GM18858 (cell line): ENCODE measurements at regions not wholly inside any gene's neighbourhood (a gene's known extent, or its start where the extent isn't known, plus 50 kb on each side); places are given as distances from the start of the nearest gene placed in this dataset.

Experiments used
- ATAC-seq: cut with Tn5 transposase; IDR thresholded peaks from one replicate; pipeline ENCODE4 v1.9.1; 2021; ENCODE audit not compliant: unreplicated experiment

- ATAC-seq = no peak
These were observed 189.0 kb upstream of the CELF2 start for GRCh38 chr10:10828623-10829022.

DNA sequence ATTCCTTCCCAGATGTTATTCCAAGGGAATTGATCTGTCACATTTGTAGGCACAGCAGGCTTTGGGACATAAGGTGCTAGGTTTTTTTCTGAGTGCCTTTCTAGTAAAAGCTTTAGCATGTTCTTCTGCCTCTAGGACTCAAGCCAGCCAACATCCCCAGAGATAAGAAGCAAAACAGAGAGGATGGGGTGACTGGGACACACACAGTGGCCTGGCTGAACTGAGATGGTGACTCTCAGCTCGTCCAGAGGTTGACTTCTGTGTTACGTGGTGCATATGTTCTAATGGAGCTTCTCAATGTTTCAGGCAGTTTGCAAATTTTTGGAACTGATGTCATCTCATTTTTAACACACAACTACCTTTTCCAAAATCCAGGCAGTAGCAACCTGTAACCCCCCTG, 188.1 kb upstream of the CELF2 start:
- no peak for ATAC-seq

- no peak for ATAC-seq
These were observed 187.2 kb upstream of the CELF2 start for GRCh38 chr10:10830293-10830986.

DNA sequence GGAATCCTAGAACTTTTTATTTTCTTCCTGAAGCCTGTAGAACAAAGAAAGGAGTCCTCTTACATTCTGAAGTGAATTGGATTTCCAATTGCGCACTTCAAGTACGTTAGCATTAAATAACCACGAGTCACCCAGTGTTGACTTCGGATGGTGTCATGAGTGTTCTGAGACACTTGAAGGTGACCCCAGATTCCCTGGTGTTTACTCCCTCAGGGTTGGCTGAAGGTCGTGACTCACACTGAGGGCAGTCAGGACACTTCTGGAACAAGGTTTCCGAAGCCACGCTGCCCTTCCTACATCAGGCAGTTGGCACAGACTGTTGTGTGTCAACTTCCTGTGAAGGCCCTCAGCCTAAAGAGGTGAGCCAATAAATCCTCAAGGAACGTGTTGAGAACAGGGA, 186.6 kb upstream of the CELF2 start:
- no peak for ATAC-seq

DNA sequence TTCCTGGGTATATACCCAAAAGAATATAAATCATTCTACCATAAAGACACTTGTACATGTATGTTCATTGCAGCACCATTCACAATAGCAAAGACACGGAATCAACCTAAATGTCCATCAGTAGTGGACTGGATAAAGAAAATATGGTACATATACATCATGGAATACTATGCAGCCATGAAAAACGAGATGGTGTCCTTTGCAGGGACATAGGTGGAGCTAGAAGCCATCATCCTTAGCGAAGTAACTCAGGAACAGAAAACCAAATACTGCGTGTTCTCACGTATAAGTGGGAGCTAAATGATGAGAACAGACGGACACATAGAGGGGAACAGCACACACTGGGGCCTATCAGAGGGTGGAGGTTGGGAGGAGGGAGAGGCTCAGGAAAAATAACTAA, 183.7 kb upstream of the CELF2 start:
- no peak for ATAC-seq

DNA sequence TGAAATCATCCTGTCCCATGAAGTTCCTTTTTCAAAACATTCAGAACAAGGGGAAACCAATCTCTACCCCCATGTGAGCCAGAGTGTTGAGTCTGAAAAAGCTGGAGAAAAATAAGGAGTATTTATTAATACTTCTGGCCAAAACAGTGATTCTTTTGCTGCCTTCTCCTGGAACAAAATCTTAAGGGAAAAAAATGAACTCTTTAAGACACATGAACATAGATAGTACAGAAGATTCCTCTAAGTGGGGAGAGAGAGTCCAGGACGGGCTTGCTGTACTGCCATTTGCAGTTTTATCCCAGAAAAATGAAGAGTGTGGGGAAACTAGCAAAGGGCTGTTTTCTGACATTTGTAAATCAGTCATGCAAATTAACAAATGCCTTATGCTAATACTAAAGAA, 173.4 kb upstream of the CELF2 start:
- no peak for ATAC-seq

DNA sequence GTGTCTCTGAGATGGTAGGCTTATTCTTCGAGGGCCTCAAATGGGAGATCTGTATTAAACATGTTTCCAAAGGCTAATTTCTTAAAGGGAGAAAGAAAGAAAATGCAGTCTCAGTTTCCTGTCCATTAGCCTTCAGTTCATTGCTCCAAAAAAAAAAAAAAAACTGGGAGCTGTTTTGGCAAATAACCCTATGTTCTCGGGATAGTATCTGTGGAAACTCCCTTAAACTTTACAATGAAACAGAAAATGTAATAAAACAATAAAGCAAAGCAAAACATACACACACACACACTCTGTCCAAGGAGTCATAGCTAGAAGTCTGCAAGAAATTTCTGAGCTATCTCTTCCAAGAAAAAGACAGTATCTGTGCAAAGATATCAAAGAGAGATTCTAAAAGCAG, 172.5 kb upstream of the CELF2 start:
- ATAC-seq = no peak

DNA sequence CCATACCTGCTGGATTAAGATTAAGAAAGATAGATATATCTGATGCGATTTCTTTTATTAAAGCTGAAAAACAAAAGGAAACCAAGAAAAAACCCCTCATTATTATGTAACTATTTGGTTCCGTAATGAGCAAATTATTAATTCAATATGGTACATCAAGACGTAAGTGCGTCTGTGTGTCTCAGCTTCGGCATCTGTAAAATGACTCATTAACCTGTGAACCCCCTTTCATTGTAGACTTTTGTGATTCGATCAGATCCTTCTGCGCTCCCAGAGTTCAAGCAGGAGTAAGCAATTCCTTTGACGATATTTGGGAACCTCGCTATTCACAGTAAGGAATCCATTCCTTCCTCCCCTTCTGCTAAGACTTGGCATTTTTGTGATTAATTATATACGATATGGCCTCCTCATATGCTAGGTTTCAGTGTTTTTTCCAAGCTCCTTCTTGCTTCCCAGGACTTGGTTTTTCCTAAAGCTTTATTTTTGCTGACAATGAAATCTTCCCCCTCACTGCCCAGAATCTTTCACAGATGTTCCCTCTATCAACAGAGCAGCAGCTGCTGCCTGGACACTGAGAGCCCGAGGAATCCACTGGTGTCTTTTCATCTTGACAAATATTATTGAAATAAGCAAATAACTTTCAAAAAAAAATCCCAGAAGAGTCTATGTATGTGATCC, 171.7 kb upstream of the CELF2 start:
- ATAC-seq = no peak

- no peak for ATAC-seq
These were observed 171.2 kb upstream of the CELF2 start for GRCh38 chr10:10846504-10846900.

GRCh38 chr10:10847387-10847786, 170.3 kb upstream of the CELF2 start:
- ATAC-seq = no peak

DNA sequence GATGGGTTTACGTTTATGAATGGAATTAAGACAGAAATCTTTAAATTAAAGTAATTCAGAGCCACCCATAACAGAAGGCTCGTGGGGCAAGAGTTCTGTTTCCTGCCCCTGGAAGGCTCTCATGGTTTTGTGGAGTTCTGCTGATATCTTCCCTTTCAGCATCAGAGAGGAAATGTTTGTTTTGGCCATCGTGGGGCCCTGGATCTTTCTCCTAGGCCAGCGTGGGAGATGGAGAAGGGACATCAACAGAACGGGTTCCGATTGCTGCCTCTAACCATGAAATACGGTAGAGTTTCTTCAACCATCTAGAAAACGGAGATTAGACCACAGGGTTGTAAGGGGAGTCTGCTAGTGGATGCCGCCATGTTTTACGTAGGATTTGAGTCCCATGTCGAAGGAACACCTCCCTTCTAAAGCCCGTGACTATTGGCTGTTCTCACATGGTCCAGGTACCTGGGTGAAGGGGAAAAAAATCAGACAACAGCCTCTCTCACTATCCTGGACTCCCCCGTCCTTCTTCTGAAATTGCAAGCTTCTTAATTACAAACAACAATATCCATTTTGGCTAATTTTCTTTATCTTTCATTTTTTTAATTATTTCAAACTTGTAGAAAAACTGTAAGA, 169.1 kb upstream of the CELF2 start:
- ATAC-seq = no peak

DNA sequence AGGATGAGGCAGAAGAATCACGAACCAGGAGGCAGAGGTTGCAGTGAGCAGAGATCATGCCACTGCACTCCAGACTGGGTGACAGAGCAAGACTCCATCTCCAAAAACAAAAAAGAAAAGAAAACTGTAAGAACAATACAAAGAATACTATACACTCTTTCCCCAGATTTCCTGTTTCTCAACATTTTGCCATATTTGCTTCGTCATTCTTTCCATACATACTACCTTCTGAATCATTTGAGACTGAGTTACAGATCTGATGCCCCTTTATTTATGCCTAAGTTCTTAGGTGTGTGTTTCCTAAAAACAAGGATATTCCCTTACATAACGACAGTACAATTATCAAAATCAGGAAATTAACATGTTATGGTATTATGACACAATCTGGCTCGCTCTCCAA, 168.4 kb upstream of the CELF2 start:
- no peak for ATAC-seq

GRCh38 chr10:10850214-10850613, 167.5 kb upstream of the CELF2 start:
- no peak for ATAC-seq

DNA sequence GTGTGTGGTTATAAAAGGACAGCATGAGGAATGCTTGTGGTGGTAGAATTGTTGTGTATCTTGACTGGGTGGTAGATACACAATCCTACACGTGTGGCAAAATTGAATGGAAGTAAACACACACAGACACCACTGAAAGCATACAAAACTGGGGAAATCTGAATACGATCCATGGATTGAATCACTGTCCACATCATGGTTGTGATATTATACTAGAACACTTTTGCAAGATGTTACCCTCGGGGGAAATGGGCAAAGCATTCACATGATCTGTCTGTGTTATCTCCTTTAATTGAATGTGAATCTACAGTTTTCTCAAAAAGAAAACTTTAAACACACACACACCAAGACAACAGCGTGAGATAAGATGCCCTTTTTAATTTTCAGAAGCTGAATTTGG, 165.2 kb upstream of the CELF2 start:
- ATAC-seq = no peak

GRCh38 chr10:10853954-10854353, 163.7 kb upstream of the CELF2 start:
- no peak for ATAC-seq

- no peak for ATAC-seq
These were observed 162.9 kb upstream of the CELF2 start for GRCh38 chr10:10854725-10855124.

GRCh38 chr10:10855151-10855581, 162.5 kb upstream of the CELF2 start:
- ATAC-seq = peak; percentile 72

DNA sequence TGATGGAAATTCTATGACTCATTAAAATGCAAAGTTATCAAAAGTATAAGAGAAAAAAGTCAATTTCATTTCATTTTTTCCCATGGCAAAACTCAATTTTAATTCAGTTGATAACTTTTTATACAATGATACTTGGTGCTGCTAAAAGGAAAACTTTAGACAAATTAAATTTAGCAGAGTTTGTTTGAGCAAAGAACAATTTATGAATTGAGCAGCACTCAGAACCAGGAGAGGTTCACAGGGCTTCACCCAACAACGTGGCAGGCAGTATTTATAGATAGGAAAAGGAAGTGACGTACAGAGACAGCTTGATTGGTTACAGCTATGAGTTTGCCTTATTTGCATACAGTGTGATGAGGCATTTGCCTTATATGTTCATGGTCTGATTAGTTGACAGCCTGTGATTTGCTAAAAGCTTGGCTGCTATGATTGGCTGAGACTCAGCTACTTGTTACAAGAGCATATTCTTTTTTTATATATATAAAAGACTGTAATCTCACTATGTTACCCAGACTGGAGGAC, 157.2 kb upstream of the CELF2 start:
- ATAC-seq = no peak

GRCh38 chr10:10865303-10865702, 152.4 kb upstream of the CELF2 start:
- ATAC-seq = no peak

- ATAC-seq = no peak
These were observed 151.8 kb upstream of the CELF2 start for GRCh38 chr10:10865913-10866312.

- ATAC-seq = peak; percentile 98
These were observed 148.1 kb upstream of the CELF2 start for GRCh38 chr10:10869592-10869991.
